Stimulated activated CD4-positive, alpha-beta T cell treated with anti-CD3 and anti-CD28 coated beads, Interleukin-15, amount 100 ng/mL, for 48 hours (primary cell): ENCODE measurements at regions not wholly inside any gene's neighbourhood (a gene's known extent, or its start where the extent isn't known, plus 50 kb on each side); places are given as distances from the start of the nearest gene placed in this dataset.
A peak's percentile ranks its signal among the peaks of the same experiment; 100 is the strongest.

Source experiments
- DNase-seq, 2 donors: peaks; one replicate each; pipeline ENCODE4 v3.0.0-alpha.2; 2020; ENCODE audit warnings: low read depth in 2 of 2

DNA sequence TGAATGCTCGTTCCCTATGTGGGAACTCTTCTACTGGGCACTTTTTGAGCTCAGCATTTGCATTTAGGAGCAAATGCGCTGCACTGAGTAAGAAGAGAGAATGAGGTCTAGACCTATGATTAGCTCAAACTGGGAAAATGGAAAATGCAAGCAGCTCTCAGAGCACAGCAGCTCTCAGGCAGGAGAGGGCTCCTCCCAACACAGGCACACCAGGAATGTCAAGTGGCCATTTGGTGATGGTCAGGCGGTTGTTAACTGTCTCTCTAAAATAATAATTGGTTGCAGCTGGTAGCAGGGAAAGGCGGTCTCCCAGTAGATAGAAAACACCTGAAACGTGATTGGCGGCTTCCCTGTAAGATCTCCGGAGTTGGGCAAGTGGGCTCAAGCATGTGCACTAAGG, 162.0 kb upstream of the ECI2 start:
- DNase-seq = no peak

DNA sequence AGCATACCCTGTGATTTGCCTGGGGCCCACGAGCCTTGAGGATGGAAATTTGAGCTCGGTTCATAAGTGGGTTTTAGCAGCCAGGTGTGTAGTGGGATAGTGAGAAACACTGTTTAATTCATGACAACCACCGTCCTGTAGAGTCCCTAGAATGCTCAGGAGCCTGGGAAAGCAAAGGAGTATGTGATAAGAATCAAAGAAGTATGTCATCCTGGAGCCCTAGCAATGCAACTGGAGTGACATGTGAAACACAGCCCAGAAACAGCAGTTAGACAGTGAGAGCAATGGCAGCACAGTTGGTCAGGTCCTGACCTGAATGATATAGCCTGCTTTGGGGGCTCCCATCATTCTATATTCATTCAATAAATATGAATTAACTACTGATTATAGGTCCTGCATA, 161.2 kb upstream of the ECI2 start:
- DNase-seq = no peak

DNA sequence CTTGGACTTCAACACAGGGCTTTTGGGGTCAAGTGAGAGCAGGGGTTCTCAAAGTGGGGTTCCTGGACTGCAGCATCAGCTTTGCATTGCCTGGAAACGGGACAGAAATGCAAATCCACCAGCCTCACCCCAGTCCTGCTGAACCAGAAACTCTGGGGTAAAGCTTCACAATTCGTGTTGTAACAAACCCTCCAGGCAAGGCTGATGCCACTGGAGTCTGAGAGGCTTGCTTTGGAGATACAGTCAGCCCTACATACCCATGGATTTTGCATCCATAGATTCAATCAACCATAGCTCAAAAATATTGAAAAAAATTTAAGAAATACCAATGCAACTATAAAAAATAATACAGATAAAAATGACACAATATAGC, 160.4 kb upstream of the ECI2 start:
- DNase-seq = no peak

DNA sequence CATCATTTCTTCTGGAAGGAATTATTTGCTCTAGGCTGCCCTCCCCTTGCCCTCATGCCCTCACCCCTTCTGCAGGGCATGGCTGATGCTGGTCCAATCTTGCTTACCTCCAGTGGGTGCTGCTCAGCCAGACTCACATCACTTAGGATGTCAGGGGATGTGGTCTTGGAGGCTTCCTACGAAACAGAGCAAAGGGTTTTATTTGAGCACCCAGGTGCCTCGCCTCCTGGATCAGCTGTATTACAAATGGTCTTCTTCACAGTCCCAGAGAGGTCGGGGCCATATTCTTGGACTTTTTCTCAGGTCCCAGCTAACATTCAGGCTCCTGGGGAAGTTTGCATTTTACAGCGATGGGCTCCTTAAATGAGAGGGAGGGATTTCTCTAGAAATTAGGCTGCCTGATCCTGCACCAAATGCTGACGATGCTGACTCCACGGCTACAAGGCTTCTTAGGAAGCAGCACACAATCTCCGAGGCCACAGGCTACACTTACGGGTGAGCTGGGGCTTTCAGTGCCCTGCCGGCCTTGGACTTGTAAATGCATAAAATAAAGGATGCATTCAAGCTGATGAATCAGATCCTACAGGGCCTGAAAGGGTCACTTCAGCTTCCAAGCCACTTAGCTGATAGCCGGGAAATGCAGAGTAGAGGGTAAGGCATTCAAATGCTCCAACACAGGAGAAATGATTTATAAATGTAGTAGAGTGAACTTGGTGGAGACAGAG, 159.8 kb upstream of the ECI2 start:
- no peak for DNase-seq

DNA sequence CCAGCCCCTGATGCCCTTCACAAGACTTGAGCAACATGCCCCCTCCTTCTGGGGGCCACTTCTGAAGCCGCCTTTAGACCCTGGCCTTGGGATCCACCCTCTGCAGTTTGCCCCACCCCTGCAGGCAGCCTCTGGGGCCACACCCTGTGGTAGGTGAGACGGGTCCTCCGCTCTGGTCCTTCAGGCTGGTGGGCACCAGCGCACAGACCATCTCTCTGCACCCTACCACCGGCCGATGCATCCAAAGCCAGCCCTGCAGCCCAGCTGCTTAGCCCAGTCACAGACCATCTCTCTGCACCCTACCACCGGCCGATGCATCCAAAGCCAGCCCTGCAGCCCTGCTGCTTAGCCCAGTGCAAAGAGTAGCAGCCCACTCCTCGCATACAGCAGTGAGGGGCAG, 159.3 kb upstream of the ECI2 start:
- DNase-seq = no peak

DNA sequence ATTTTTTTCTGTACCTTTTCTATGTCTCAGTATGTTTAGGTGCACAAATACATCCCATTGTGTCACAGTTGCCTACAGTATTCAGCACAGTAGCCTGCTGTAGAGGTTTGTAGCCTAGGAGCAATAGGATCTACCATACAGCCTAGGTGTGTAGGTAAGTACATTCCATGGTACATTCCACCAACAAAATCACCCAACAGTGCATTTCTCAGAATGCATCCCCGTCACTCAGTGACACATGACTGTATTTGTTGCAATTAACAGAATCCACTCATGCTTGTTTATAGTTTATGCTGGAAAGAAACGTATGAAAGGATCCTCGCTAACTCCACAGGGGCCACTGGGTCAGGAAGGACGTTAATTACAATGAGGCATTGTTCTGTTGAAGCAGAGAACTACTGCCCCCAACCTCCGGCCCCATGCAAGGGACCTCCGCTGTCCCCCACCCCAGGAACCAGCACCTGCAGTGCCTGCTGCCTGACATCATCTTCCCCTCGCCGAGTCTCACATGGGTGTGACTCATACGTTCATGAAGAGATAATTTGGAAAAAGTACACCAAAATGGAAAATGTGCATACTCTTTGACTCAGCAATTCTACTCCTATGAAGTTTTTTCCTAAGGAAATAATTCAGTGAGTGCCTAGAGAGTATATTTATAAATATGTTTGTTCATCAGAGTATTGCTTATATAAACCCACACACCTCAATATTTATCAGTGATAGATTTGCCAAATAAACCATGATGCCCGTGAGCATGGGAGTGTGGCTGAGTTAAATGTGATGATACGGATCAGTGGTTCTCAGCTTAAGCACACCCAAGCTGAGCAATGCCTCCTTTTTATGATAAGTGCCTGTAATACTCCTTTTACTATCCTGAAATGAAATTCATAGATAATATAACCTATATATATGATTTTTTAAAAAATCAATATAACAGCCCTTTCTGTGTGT, 156.4 kb upstream of the ECI2 start:
- no peak for DNase-seq

DNA sequence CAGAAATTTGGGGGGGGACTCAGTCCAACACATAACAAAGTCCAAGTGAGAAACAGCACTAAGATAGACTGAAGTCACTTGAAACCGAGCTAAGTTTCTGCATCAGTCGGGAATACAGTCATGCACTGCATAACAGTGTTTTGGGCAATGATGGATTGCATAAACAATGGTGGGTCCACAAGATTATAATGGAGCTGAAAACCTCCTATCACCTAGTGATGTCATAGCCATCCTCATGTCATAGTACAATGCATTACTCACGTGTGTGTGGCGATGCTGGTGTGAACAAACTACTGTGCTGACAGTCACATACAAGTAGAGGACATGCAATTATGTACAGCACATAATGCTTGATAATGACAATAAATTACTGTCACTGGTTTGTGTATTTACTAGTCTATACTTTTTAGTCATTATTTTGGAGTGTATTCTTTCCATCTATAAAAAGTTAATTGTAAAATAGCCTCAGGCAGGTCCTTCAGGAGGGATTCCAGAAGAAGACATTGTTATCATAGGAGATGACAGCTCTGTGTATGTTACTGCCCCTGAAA, 154.5 kb upstream of the ECI2 start:
- DNase-seq = no peak

DNA sequence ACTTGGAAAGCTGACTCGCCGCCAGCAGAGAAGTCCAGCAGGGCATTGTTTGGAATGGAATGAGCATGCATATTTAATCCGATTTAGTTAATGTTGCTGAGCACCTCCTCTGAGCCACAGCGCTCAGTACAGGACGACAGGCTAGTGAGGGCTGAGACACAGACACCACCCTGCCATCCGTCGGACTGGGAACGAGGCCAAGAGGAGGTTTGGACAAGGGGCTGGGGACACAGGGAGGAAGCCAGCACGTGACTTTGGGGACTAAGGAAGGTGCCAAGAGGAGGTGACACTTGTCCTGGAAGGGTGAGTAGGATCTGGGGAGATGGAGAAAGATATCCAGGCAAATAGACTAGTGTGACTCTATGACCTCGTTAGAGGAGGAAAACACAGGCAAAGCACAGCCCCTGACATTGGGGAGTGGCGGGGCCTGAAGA, 152.5 kb upstream of the ECI2 start:
- DNase-seq = no peak

DNA sequence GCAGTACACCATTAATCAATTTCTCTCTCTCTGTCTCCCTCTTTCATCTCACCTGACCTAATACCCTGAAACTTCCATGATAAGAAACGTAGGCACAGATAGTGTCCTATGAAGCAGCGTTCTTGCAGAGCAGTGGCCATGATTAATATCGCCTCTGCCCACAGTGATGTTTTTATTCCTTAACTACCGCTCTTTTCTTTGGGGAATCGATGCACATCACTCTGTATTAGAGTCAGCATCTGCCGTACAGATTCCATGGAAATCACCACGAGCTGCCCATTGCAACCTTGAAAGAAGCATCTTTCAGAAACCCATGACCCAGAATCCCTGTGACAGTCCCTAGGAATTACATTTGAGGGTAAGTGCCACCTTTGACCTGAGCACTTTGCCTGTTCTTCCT, 152.0 kb upstream of the ECI2 start:
- no peak for DNase-seq

DNA sequence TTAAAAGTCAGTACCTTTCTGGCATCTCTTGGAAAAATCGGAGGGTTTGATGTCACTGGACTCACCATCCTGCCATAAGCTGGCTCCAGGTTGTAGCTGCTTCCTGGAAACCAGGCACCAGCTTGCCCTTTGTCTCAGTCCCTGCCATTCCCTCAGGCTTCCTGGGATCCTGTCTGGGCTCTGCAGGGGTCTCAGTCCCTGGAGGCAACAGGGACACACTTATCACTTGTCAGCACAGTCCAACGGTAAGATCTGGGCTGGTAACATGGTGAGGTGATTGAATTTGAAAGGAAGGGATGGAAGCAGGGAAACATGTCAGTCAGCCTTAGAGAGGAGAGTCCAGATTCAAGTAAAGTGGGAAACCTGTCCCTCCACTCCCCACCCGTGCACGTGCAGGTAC, 147.6 kb upstream of the ECI2 start:
- no peak for DNase-seq

DNA sequence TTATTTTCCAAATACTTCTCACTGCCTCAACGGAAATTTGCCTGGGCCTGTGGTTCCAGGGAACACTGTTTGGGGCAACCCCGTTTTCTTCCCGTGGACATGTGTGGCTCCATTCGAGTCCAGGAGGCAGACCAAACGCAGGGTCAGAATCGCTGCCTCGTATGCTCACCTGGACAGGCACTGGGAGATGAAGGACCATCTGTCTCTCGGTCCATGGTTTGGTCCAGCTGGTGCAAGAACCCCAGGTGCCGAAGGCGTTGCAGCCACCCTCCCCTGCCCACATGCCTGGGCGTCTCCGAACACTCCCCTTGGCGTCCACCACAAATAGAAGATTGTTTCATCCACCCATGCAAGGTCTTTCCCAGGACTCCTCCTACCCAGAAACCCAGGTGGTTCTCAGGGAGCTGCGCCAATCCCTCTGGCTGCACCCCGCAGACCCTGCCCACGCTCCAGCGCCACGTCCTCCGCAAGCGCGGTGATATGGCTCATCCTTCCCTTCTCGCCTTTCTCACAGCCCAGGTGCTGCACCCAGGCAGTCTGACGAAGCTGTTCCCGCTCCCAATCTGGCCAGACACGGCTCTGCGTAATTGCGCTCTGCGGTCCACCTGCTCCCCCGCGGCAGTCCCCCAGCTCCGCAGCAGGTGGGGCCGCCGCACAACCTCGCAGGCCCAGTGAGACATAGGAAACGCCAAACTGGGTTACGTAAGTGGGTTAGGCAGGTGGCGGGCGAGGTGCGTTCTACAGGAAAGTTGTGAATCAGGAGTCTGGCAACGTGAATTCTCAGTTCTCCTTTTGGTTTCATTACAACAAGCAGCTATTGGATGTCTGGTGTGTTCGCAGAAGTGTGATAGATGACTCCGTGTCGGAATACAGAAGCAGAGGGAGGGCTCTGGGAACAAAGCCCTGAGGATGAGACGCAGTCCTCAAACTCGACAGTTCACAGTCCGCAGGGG, 146.2 kb upstream of the ECI2 start:
- peak; percentile 9 to 17 for DNase-seq

DNA sequence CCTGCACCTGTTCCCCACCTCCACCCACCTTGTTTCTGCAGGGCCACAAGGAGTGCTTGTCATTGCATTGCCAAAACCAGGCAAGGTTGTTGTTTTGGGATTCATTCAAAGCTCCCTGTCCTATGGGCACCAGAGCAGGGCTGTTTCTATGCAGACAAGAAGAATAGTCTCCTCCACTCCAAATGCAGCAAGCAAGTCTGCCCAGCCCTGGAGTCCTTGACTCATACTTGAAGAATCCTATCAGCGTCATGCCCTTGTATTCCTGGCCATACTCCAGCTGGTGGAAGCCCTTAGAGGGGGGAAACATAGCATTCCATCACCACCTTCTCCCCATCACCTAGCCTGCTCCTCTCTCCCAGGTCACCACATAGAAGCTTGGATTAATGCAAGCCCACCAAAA, 145.3 kb upstream of the ECI2 start:
- DNase-seq = no peak

DNA sequence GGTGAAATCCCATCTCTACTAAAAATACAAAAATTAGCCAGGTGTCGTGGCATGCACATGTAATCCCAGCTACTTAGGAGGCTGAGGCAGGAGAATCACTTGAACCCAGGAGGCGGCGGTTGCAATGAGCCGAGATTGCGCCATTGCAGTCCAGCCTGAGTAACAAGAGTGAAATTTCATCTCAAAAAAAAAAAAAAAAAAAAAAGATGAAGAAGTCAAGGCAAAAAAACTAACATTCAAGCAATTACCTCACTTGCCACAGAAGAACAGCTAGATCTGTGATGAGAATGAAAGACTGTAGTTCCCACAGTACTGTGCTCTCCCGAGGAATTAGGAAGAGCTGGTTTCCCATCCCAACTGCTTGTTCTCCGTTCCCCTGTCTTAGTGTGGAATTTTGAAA, 144.7 kb upstream of the ECI2 start:
- DNase-seq = no peak

DNA sequence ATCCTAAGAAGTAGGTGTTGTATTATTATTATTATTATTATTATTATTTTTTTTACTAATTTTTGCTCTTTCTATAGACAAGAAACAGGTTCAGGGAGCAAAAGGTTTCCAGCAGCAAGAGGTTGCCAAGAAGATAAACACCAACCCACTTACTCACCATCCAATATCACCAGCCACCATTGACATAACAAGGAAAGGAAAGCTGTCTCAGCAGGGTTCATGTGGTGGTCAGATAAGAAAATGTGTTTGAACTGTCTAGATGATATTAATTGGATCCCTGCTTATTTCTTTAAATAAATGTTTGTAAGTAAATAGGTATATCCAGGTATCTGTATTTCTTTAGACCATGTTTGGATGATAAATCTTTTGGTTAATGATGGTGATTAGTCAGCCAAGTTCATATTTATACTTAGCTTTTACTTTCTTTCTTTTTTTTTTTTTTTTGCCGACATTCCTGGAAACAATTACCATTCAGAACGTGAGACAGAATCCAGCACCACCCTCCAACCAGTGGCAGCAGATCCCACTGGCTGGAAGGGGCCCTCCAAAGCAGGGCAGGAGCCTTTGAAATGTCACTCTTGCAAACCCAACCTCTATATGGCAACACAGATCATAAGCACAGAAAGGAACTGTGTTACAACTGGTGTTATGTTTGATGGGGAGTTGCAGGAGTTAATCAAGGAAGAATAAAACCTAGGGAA, 139.2 kb upstream of the ECI2 start:
- DNase-seq = no peak

DNA sequence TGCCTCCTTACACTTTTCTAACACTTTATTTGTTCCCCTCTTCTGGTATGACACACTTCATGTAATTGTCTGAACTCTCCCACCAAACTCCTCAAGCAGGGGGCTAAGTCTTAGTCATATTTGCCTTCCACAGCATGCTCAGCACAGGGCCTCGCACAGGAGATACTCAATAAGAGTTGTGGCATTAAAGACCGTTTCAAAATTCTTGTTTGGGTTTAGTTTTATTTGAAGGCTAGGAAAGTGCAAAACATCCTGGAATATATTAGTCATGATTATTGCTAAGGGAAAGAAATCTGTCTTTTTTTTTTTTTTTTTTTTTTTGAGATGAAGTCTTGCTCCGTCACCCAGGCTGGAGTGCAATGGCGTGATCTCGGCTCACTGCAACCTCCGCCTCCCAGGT, 137.6 kb upstream of the ECI2 start:
- no peak for DNase-seq

DNA sequence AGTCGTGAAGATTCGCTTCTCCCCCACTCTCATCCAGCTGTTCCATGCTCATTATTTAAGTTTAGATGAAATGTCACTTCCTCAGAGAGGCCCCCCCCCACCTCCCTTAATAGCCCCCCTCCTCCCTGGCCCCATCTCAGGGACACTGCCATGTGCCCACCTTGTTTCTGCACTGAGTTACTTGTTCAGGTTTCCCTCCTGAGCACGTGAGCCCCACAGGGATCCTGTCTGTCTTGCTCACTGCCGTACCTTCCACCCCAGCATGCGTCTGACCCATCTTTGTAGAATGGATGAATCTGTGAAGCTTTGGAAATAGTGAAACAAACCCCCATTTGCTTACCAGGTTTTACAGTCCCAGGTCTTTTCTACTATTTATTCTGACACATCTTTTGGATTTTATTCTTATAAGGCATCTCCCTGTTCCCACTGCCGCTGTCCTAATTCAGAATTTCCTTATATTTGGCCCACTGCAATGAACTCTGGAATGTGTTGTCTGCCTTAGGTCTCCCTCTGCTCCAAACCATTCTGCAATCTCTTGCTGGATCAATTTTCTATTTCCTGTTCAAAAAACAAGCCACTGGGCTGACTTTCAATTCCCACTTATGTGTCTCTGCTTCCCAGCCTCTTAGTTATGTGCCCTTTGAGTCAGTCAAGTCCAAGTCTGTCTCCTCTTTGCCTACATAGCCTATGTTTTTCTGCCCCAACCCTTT, 136.5 kb upstream of the ECI2 start:
- no peak for DNase-seq

DNA sequence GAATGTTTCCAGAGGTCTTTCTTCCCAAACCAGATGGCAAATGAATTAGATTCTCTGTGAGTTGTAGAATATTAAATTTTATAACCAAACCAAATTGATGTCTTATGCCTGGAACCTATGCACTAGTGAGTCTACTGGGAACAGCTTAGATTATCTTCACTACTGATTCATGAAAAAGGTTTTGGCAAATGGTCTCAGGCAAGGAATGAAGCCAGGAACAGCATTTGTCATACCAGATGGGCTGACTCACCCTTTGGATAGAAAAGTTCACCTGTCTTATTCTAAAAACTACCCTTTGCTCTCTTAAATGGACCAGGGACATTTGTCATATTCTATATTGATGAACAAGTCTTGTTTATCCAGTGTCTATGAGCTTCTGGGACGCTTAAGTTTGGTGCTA, 135.4 kb upstream of the ECI2 start:
- DNase-seq = no peak

DNA sequence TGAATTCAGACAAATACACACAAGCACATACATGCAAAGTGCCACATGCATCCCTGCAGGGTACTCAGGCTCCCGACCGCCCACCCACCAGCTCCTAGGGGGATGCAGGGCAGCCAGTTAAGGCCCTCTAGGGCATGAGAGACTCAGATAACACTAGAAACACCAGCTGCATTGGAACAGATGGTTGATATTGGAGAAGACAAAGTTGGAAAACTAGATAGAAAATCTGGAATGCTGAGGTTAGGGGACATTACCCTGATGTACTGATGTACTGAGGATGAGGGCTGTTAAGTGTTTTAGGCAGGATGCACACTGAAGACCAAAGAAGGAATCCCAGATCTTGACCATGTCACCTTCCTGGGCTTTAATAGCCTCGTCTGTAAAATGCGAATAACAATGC, 134.6 kb upstream of the ECI2 start:
- DNase-seq = no peak

DNA sequence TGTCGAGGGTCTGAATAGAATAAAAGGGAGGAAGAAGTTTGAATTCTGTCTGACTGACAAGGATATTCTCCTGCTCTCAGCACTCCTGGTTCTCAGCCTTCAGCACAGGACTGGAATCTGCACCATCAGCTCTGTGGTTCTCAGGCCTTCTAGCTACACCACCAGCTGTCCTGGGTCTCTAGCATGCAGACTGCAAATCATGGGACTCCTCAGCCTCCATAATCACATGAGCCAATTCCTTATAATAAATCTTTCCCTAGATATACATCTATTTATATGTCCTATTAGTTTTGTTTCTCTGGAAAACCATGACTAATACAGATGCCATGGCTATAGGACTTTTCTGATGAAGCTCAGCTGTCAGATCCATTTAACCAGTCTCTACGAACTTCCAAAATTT, 132.8 kb upstream of the ECI2 start:
- no peak for DNase-seq

DNA sequence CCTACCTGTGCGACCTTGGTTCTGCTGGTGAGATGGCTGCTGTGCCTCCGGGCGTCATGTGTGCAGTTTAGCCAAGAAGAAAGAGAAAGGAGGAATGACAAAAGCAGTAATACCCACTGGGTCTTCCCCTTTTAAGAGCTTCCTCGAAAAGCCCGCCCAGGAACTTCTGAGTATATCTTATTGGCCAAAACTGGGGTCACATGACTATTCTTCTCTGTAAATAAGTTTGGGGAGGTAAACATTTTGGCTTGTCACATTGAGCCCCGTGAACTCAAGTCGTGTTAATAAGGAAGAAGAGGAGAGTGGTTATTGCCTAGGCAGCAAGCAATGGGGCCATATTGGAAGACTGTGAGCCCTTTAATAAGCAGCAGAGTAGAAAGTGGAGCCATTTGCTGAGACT, 130.4 kb upstream of the ECI2 start:
- no peak for DNase-seq

DNA sequence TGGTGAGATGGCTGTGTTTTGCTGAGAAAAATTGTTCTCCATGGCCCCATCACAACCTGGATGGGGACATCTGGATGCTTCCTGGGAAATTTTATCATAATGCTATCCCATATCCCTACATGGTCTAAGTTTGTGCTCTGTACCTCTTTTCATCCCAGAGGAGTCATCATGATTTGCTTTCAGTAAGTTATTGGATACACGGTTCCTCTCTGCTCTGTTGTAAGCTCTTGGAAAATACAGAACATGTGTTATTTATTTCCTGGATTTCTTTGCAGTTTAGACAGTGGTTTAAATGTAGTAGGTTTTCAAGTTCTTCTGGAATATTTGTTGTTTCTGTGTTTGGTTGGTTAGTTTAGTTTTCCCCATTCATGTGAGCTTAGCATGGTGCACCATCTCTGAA, 129.2 kb upstream of the ECI2 start:
- DNase-seq = no peak
